Testis (tissue), 2 donors: ENCODE measurements at regions not wholly inside any gene's neighbourhood (a gene's known extent, or its start where the extent isn't known, plus 50 kb on each side); places are given as distances from the start of the nearest gene placed in this dataset.

Experiments used
- CTCF ChIP-seq, 3 experiments: fragments of 450-650 bp in 2 of 3; fragments of 200-600 bp in 1 of 3; sonication (generic) in 1 of 3; IDR thresholded peaks; one replicate each; pipeline ENCODE4 v1.5.1; 2016 to 2019; ENCODE audit warnings: antibody characterized with exemption in 3 of 3, mild to moderate bottlenecking in 2 of 3, moderate library complexity in 1 of 3
- POLR2A ChIP-seq: fragments of 450-650 bp; IDR thresholded peaks from one replicate; pipeline ENCODE4 v1.6.1; 2017; ENCODE audit warnings: antibody characterized with exemption, mild to moderate bottlenecking, moderate library complexity

DNA sequence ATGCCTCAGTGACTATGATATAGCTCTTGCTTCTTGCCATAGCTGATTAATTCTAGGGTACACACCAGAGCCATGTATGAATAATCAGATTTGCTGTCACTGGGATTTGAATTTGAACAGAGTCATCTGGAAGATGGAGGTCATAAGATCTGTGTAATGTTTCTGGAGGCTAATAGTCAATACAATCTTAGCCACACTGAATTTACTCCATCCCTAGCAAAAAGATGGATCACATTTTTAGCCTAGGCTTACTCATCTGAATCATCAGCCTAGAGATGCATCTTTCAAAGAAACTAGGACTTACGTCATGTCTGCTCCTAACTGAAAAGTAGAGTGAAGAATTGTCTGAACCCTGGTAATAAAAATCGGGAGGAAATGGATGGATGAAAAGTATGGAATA lies 142.3 kb upstream of the ZNF804B start:
- TF ChIP-seq CTCF (IDR thresholded peaks at IDR 0.05) (no peak), POLR2A (no peak)
